Ascending aorta (tissue), 2 donors: ENCODE measurements at regions not wholly inside any gene's neighbourhood (a gene's known extent, or its start where the extent isn't known, plus 50 kb on each side); places are given as distances from the start of the nearest gene placed in this dataset.

Source experiments
- DNase-seq, 2 donors: peaks; one replicate each; pipeline ENCODE4 v3.0.0-alpha.2; 2019; ENCODE audit warnings: low spot score in 2 of 2
- H3K27ac ChIP-seq, 2 donors: fragments of 200-600 bp; sonication (generic); one replicate each; pipeline ENCODE4 v1.5.1; 2016 to 2017; ENCODE audit warnings: mild to moderate bottlenecking in 1 of 2
- H3K27me3 ChIP-seq: fragments of 200-600 bp; sonication (generic); one replicate; pipeline ENCODE4 v1.5.1; 2017
- H3K36me3 ChIP-seq, 2 donors: fragments of 200-600 bp; sonication (generic); one replicate each; pipeline ENCODE4 v1.5.1; 2016
- H3K4me1 ChIP-seq, 2 donors: fragments of 200-600 bp; sonication (generic); one replicate each; pipeline ENCODE4 v1.5.1; 2016 to 2017; ENCODE audit warnings: mild to moderate bottlenecking in 1 of 2
- H3K4me3 ChIP-seq, 2 donors: fragments of 200-600 bp; sonication (generic); one replicate each; pipeline ENCODE4 v1.5.1; 2016 to 2017; ENCODE audit warnings: mild to moderate bottlenecking in 1 of 2
- H3K9me3 ChIP-seq, 2 donors: fragments of 200-600 bp; sonication (generic); one replicate each; pipeline ENCODE4 v1.5.1; 2016
- intact Hi-C: fragments of 100-400 bp; cut with DNase I; formaldehyde crosslinking; loops from one replicate; pipeline ENCODE4 v1.15.1; 2023
- TF ChIP-seq, protein P1 (sequence below), 3 experiments: fragments of 200-600 bp in 2 of 3; fragments of 450-650 bp in 1 of 3; sonication (generic) in 2 of 3; IDR thresholded peaks; one replicate each; pipeline ENCODE4 v1.5.1; 2016 to 2019; ENCODE audit warnings: antibody characterized with exemption in 3 of 3, mild to moderate bottlenecking in 1 of 3, moderate library complexity in 1 of 3

DNA sequence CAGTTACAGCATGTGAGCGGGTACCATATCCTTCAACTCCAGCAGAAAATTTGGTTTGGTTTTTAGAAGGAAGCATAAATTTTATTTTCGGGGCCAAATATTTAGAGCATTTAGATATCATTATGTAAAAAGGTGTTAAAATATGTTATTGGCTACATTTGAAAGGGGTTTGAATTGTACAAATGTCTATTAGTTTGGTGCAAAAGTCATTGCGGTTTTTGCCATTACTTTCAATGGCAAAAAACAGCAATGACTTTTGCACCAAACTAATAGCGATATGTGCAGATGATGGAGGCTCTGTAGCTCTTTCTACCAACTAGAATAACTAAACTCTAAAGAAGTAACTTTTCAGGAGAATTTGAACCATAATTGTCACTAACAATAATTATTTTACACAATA, 1666.2 kb upstream of the SLC39A10 start:
- no peak for DNase-seq
- Histone ChIP-seq H3K4me1 (no peaks in the 10 kb centered on the region), H3K27ac (no peak overlapping the region), H3K9me3 (no peaks in the 10 kb centered on the region), H3K36me3 (no peaks in the 10 kb centered on the region), H3K27me3 (no peaks in the 10 kb centered on the region), H3K4me3 (no peak overlapping the region)
- intact Hi-C loops: no loop called here
- TF ChIP-seq, protein P1, sequence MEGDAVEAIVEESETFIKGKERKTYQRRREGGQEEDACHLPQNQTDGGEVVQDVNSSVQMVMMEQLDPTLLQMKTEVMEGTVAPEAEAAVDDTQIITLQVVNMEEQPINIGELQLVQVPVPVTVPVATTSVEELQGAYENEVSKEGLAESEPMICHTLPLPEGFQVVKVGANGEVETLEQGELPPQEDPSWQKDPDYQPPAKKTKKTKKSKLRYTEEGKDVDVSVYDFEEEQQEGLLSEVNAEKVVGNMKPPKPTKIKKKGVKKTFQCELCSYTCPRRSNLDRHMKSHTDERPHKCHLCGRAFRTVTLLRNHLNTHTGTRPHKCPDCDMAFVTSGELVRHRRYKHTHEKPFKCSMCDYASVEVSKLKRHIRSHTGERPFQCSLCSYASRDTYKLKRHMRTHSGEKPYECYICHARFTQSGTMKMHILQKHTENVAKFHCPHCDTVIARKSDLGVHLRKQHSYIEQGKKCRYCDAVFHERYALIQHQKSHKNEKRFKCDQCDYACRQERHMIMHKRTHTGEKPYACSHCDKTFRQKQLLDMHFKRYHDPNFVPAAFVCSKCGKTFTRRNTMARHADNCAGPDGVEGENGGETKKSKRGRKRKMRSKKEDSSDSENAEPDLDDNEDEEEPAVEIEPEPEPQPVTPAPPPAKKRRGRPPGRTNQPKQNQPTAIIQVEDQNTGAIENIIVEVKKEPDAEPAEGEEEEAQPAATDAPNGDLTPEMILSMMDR (IDR thresholded peaks at IDR 0.05): no peak

DNA sequence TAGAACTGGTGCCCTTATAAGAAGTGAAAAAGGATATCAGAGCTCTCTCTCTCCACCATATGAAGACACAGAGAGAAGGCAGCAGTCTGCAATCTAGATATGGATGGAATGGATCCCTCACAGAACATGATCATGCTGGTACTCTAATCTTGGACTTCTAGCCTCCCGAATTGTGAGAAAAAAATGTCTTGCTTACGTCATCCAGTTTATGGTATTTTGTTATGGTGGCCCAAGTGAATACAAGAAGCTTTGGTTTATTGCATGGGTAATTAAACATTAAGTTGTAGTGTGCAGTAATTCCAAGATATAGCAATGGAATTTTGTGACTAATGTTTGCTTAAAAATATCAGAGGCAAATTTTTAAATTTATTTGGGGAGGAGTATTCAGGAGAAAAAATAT, 1667.4 kb upstream of the SLC39A10 start:
- H3K27me3 ChIP-seq: no peaks in the 10 kb centered on the region
- TF ChIP-seq, protein P1 (IDR thresholded peaks at IDR 0.05): no peak
- H3K27ac ChIP-seq: no peak overlapping the region
- intact Hi-C loops: no loop called here
- no peak for DNase-seq
- H3K4me1 ChIP-seq: no peaks in the 10 kb centered on the region
- H3K9me3 ChIP-seq: no peaks in the 10 kb centered on the region
- no peaks in the 10 kb centered on the region for H3K36me3 ChIP-seq
- H3K4me3 ChIP-seq: no peak overlapping the region

DNA sequence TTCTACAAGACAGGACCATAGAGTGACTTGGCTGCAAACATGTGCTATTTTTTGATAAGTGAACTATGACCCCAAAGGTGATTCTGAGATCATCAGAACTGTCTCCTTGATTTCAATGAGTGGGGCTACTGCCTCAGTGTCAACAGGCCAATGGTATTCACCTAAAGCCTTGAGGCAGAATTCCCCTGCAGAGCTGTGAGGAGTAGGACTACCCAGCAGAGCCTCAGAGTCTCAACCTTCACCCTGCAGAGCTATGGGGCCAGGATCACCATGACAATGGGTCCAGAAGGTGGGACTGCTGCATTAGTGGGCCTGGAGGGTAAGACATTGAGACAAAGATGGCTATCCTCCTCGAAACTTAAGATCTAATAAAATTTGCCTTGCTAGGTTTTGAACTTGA, 1668.2 kb upstream of the SLC39A10 start:
- TF ChIP-seq, protein P1 (IDR thresholded peaks at IDR 0.05): no peak
- H3K4me3 ChIP-seq: no peak overlapping the region
- intact Hi-C loops: no loop called here
- no peaks in the 10 kb centered on the region for H3K4me1 ChIP-seq
- DNase-seq: no peak
- H3K27me3 ChIP-seq: no peaks in the 10 kb centered on the region
- no peaks in the 10 kb centered on the region for H3K36me3 ChIP-seq
- H3K9me3 ChIP-seq: no peaks in the 10 kb centered on the region
- no peak overlapping the region for H3K27ac ChIP-seq

DNA sequence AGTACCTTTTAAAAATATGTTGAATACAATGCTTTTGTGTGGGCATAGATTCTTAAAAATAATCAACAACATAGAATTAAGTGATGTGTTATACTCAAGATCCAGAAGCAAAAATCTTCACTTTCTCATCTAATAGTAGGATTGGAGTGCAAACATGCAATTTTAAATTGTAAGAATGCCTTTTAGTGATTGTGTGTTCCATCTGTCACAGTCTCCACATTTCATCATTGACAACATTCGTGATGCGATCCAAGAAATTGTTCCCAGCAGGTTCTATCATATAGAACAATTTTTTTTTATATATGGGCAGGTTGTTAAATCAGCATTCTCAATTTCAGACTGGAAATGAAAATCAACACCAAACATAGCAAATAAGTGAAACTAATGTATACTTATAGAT, 1671.8 kb upstream of the SLC39A10 start:
- TF ChIP-seq, protein P1 (IDR thresholded peaks at IDR 0.05): no peak
- no peak overlapping the region for H3K4me3 ChIP-seq
- no peaks in the 10 kb centered on the region for H3K27me3 ChIP-seq
- no peak overlapping the region for H3K27ac ChIP-seq
- no peaks in the 10 kb centered on the region for H3K4me1 ChIP-seq
- H3K36me3 ChIP-seq: no peaks in the 10 kb centered on the region
- DNase-seq: no peak
- no peaks in the 10 kb centered on the region for H3K9me3 ChIP-seq
- intact Hi-C loops: no loop called here

DNA sequence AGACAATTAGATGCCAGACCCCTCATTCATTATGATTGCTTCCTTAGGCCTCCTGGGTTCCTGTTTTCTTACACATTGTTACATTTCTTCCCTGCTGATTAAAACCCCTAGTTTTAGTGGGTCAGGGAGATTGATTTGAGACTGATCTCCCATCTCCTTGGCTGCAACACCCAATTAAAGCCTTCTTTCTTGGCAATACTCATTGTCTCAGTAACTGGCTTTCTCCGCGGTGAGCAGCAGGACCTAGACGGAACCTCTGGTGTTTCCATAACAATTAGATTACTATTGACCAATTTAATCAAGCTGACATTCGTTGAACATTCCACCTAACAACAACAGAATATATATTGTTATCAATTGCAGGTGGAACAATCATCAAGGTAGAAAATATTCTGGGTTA, 1676.4 kb upstream of the SLC39A10 start:
- Histone ChIP-seq H3K4me1 (no peaks in the 10 kb centered on the region), H3K36me3 (no peaks in the 10 kb centered on the region), H3K27ac (no peak overlapping the region), H3K4me3 (no peak overlapping the region), H3K27me3 (no peaks in the 10 kb centered on the region), H3K9me3 (peaks cover 0 to 2% of the 10 kb centered on the region in 2 donors)
- DNase-seq: no peak
- intact Hi-C loops: no loop called here
- TF ChIP-seq, protein P1 (IDR thresholded peaks at IDR 0.05): no peak

DNA sequence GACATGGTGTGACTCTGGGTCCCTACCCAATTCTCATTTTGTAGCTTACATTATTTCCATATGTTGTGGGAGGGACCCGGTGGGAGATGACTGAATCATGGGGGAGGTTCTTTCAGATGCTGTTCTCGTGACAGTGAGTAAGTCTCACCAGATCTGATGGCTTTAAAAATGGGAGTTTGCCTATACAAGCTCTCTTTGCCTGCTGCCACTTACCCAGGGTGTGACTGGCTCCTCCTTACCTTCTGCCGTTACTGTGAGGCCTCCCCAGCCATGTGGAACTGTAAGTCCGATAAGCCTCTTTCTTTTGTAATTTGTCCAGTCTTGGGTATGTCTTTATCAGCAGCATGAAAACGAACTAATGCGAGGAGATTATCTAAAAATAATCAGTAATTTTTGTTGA, 1683.2 kb upstream of the SLC39A10 start:
- TF ChIP-seq, protein P1 (IDR thresholded peaks at IDR 0.05): no peak
- DNase-seq: no peak
- Histone ChIP-seq H3K27ac (no peak overlapping the region), H3K27me3 (no peaks in the 10 kb centered on the region), H3K4me1 (no peaks in the 10 kb centered on the region), H3K36me3 (no peaks in the 10 kb centered on the region), H3K4me3 (no peak overlapping the region), H3K9me3 (peaks cover 0 to 2% of the 10 kb centered on the region in 2 donors)
- intact Hi-C loops: no loop called here
